GM18858 (cell line): ENCODE measurements at regions not wholly inside any gene's neighbourhood (a gene's known extent, or its start where the extent isn't known, plus 50 kb on each side); places are given as distances from the start of the nearest gene placed in this dataset.

ENCODE experiments used
- ATAC-seq: cut with Tn5 transposase; IDR thresholded peaks from one replicate; pipeline ENCODE4 v1.9.1; 2021; ENCODE audit not compliant: unreplicated experiment

GRCh38 chr20:12265662-12266061, 348.0 kb downstream of the BTBD3 start:
- ATAC-seq: no peak

- ATAC-seq: no peak
Measured at GRCh38 chr20:12269579-12269978, 351.9 kb downstream of the BTBD3 start.

GRCh38 chr20:12270863-12271262, 353.2 kb downstream of the BTBD3 start:
- ATAC-seq: no peak

GRCh38 chr20:12276011-12276673, 358.4 kb downstream of the BTBD3 start:
- ATAC-seq: no peak

GRCh38 chr20:12287575-12287974, 369.9 kb downstream of the BTBD3 start:
- no peak for ATAC-seq

GRCh38 chr20:12289465-12289864, 371.8 kb downstream of the BTBD3 start:
- no peak for ATAC-seq

- no peak for ATAC-seq
Measured at GRCh38 chr20:12291386-12291785, 373.7 kb downstream of the BTBD3 start.

- no peak for ATAC-seq
Measured at GRCh38 chr20:12293900-12294299, 376.2 kb downstream of the BTBD3 start.

GRCh38 chr20:12294678-12295077, 377.0 kb downstream of the BTBD3 start:
- ATAC-seq: no peak

GRCh38 chr20:12305188-12305950, 387.7 kb downstream of the BTBD3 start:
- no peak for ATAC-seq

GRCh38 chr20:12306107-12306506, 388.4 kb downstream of the BTBD3 start:
- no peak for ATAC-seq

GRCh38 chr20:12311094-12311865, 393.6 kb downstream of the BTBD3 start:
- no peak for ATAC-seq

- no peak for ATAC-seq
Measured at GRCh38 chr20:12315652-12316051, 398.0 kb downstream of the BTBD3 start.

GRCh38 chr20:12316794-12317193, 399.1 kb downstream of the BTBD3 start:
- no peak for ATAC-seq

GRCh38 chr20:12317433-12317832, 399.7 kb downstream of the BTBD3 start:
- no peak for ATAC-seq

- no peak for ATAC-seq
Measured at GRCh38 chr20:12318043-12318442, 400.4 kb downstream of the BTBD3 start.

GRCh38 chr20:12321736-12322135, 404.0 kb downstream of the BTBD3 start:
- ATAC-seq: no peak

- ATAC-seq: no peak
Measured at GRCh38 chr20:12327205-12327604, 409.5 kb downstream of the BTBD3 start.

- no peak for ATAC-seq
Measured at GRCh38 chr20:12331236-12331635, 413.5 kb downstream of the BTBD3 start.

- no peak for ATAC-seq
Measured at GRCh38 chr20:12337601-12338000, 419.9 kb downstream of the BTBD3 start.

GRCh38 chr20:12345978-12346377, 428.3 kb downstream of the BTBD3 start:
- ATAC-seq: no peak

GRCh38 chr20:12353842-12354241, 436.1 kb downstream of the BTBD3 start:
- no peak for ATAC-seq
